ENCODE measurements at regions not wholly inside any gene's neighbourhood (a gene's known extent, or its start where the extent isn't known, plus 50 kb on each side); places are given as distances from the start of the nearest gene placed in this dataset.

DNA sequence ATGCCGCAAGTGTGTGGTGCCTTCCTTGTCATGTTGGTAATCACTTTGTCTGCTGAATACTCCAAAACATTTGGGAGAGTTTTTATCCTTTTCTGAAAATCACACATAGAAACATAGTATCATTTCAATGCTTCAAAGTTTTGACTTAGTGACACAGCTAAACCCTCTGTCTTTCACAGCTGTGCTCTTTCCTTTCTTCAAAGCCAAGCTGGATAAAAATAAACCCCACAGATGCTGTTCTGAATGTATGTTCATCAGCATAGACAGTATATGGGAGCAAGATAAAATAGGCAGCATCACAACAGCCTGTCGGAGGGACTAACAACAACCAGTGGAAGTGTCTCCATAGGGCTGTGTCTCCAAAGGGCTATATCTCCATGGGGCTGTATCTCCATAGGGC lies 331.3 kb upstream of the DCC start:
- Histone ChIP-seq H3K9me3 (no peaks in the 10 kb centered on the region), H3K9me2 (no peaks in the 10 kb centered on the region), H3K36me3 (replicated peaks in 1 of 2; ENCODE audit: control insufficient read depth in 1 of 2, insufficient read depth in 2 of 2, low read length in 1 of 2) (no peaks in the 10 kb centered on the region), H3F3A (replicated peaks; ENCODE audit: insufficient read depth) (no peaks in the 10 kb centered on the region), H2AFZ (ENCODE audit: low read depth) (no peak overlapping the region), H3K79me2 (ENCODE audit: insufficient read depth) (no peaks in the 10 kb centered on the region), H3K4me1 (ENCODE audit: control insufficient read depth in 1 of 2, insufficient read depth in 2 of 2, low read depth in 1 of 2, low read length in 1 of 2) (no peaks in the 10 kb centered on the region), H4K20me1 (ENCODE audit: insufficient read depth) (no peaks in the 10 kb centered on the region), H3K27me3 (ENCODE audit: insufficient read depth) (no peaks in the 10 kb centered on the region), H3K27ac (ENCODE audit: low read depth in 2 of 2, low read length in 1 of 2) (no peak overlapping the region), H3K9ac (no peak overlapping the region), H3K4me3 (ENCODE audit: low read depth in 2 of 2, low read length in 1 of 2) (no peak overlapping the region), H3K4me2 (no peak overlapping the region)
- 77% methylated on average over 2 of the region's 2 CpGs for WGBS (ENCODE audit: low lambda C conversion rate)
- no peak for DNase-seq
- CTCF ChIA-PET = no interaction called here
- POLR2A ChIA-PET = no interaction called here
- TF ChIP-seq GATA2 (CRISPR knock-in tag; IDR thresholded peaks at IDR 0.05) = no peak
- no peak for TF ChIP-seq NRF1 (IDR thresholded peaks at IDR 0.05; ENCODE audit: low read depth, low read length)
- no peak for TF ChIP-seq GABPA (IDR thresholded peaks at IDR 0.05; ENCODE audit: low read depth)
- TF ChIP-seq, protein P1, sequence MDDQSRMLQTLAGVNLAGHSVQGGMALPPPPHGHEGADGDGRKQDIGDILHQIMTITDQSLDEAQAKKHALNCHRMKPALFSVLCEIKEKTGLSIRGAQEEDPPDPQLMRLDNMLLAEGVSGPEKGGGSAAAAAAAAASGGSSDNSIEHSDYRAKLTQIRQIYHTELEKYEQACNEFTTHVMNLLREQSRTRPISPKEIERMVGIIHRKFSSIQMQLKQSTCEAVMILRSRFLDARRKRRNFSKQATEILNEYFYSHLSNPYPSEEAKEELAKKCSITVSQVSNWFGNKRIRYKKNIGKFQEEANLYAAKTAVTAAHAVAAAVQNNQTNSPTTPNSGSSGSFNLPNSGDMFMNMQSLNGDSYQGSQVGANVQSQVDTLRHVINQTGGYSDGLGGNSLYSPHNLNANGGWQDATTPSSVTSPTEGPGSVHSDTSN (IDR thresholded peaks at IDR 0.05) = no peak
- TF ChIP-seq CHD2 (IDR thresholded peaks at IDR 0.05; ENCODE audit: low read length, partially characterized antibody) = no peak
- TF ChIP-seq, protein P2, sequence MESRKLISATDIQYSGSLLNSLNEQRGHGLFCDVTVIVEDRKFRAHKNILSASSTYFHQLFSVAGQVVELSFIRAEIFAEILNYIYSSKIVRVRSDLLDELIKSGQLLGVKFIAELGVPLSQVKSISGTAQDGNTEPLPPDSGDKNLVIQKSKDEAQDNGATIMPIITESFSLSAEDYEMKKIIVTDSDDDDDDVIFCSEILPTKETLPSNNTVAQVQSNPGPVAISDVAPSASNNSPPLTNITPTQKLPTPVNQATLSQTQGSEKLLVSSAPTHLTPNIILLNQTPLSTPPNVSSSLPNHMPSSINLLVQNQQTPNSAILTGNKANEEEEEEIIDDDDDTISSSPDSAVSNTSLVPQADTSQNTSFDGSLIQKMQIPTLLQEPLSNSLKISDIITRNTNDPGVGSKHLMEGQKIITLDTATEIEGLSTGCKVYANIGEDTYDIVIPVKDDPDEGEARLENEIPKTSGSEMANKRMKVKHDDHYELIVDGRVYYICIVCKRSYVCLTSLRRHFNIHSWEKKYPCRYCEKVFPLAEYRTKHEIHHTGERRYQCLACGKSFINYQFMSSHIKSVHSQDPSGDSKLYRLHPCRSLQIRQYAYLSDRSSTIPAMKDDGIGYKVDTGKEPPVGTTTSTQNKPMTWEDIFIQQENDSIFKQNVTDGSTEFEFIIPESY (IDR thresholded peaks at IDR 0.05; ENCODE audit: borderline replicate concordance, low read depth) = no peak
- TF ChIP-seq, protein P3, sequence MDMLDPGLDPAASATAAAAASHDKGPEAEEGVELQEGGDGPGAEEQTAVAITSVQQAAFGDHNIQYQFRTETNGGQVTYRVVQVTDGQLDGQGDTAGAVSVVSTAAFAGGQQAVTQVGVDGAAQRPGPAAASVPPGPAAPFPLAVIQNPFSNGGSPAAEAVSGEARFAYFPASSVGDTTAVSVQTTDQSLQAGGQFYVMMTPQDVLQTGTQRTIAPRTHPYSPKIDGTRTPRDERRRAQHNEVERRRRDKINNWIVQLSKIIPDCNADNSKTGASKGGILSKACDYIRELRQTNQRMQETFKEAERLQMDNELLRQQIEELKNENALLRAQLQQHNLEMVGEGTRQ (IDR thresholded peaks at IDR 0.05; ENCODE audit: borderline replicate concordance, low read depth, low read length) = no peak
- TF ChIP-seq, protein P4, sequence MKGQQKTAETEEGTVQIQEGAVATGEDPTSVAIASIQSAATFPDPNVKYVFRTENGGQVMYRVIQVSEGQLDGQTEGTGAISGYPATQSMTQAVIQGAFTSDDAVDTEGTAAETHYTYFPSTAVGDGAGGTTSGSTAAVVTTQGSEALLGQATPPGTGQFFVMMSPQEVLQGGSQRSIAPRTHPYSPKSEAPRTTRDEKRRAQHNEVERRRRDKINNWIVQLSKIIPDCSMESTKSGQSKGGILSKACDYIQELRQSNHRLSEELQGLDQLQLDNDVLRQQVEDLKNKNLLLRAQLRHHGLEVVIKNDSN (IDR thresholded peaks at IDR 0.05; ENCODE audit: borderline replicate concordance, low read depth) = no peak
- no peak for TF ChIP-seq SIN3A (IDR thresholded peaks at IDR 0.05; ENCODE audit: borderline replicate concordance, low read depth, low read length)
- no peak for TF ChIP-seq MXI1 (IDR thresholded peaks at IDR 0.05; ENCODE audit: low read depth, low read length)
- no peak for TF ChIP-seq ELF1 (IDR thresholded peaks at IDR 0.05)
- no peak for TF ChIP-seq RAD21 (IDR thresholded peaks at IDR 0.05; ENCODE audit: low read length)
- TF ChIP-seq NFIC (IDR thresholded peaks at IDR 0.05; ENCODE audit: borderline replicate concordance) = no peak
- TF ChIP-seq, protein P5, sequence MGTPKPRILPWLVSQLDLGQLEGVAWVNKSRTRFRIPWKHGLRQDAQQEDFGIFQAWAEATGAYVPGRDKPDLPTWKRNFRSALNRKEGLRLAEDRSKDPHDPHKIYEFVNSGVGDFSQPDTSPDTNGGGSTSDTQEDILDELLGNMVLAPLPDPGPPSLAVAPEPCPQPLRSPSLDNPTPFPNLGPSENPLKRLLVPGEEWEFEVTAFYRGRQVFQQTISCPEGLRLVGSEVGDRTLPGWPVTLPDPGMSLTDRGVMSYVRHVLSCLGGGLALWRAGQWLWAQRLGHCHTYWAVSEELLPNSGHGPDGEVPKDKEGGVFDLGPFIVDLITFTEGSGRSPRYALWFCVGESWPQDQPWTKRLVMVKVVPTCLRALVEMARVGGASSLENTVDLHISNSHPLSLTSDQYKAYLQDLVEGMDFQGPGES (IDR thresholded peaks at IDR 0.05; ENCODE audit: low read depth, low read length) = no peak
- no peak for TF ChIP-seq FOXJ3 (CRISPR knock-in tag; IDR thresholded peaks at IDR 0.05)
- TF ChIP-seq RXRA (IDR thresholded peaks at IDR 0.05; ENCODE audit: borderline replicate concordance, low read depth) = no peak
- TF ChIP-seq FOXM1 (IDR thresholded peaks at IDR 0.05; ENCODE audit: low read depth) = no peak

Measured in SK-N-SH (cell line).